Suprapubic skin (tissue), 3 donors: ENCODE measurements at regions not wholly inside any gene's neighbourhood (a gene's known extent, or its start where the extent isn't known, plus 50 kb on each side); places are given as distances from the start of the nearest gene placed in this dataset.

Experiments used
- CTCF ChIP-seq, 2 donors: fragments of 200-600 bp in 1 of 2; fragments of 450-650 bp in 1 of 2; sonication (generic) in 1 of 2; IDR thresholded peaks; one replicate each; pipeline ENCODE4 v1.5.1; 2016 to 2019; ENCODE audit warnings: antibody characterized with exemption in 2 of 2, mild to moderate bottlenecking in 1 of 2, moderate library complexity in 1 of 2
- POLR2A ChIP-seq, 2 donors: fragments of 450-650 bp; IDR thresholded peaks; one replicate each; pipeline ENCODE4 v1.6.1; 2017; ENCODE audit warnings: antibody characterized with exemption in 2 of 2, mild to moderate bottlenecking in 2 of 2, moderate library complexity in 2 of 2

- TF ChIP-seq POLR2A (IDR thresholded peaks at IDR 0.05) (no peak), CTCF (IDR thresholded peaks at IDR 0.05) (no peak)
These were observed 64.3 kb upstream of the MSTN start for GRCh38 chr2:190126798-190127197.
